Neuronal stem cell (in vitro differentiated cells): ENCODE measurements at regions not wholly inside any gene's neighbourhood (a gene's known extent, or its start where the extent isn't known, plus 50 kb on each side); places are given as distances from the start of the nearest gene placed in this dataset.

Experiments used
- DNase-seq: peaks from one replicate; pipeline ENCODE4 v3.0.0-alpha.2; 2013; ENCODE audit warnings: low spot score
- H2AFZ ChIP-seq: one replicate; pipeline ENCODE4 v1.6.1; 2013; ENCODE audit warnings: mild to moderate bottlenecking, low read length, inconsistent platforms
- H2AK5ac ChIP-seq: 2 replicates; pipeline ENCODE4 v1.6.1; 2013; ENCODE audit warnings: low read depth, mild to moderate bottlenecking, inconsistent platforms, low read length, moderate library complexity, mixed read lengths
- H2BK120ac ChIP-seq: 2 replicates; pipeline ENCODE4 v1.6.1; 2013; ENCODE audit warnings: low read depth, mild to moderate bottlenecking, inconsistent platforms, low read length, moderate library complexity, mixed read lengths
- H2BK12ac ChIP-seq: one replicate; pipeline ENCODE4 v1.6.1; 2013; ENCODE audit warnings: low read length, inconsistent platforms
- H2BK15ac ChIP-seq: 2 replicates; pipeline ENCODE4 v1.6.1; 2013; ENCODE audit warnings: mild to moderate bottlenecking, low read length, inconsistent platforms, mixed read lengths
- H2BK5ac ChIP-seq: one replicate; pipeline ENCODE4 v1.6.1; 2013; ENCODE audit warnings: inconsistent platforms, mild to moderate bottlenecking, low read length, moderate library complexity
- H3K14ac ChIP-seq: one replicate; pipeline ENCODE4 v1.6.1; 2013; ENCODE audit warnings: low read length, inconsistent platforms
- H3K18ac ChIP-seq: 2 replicates; pipeline ENCODE4 v1.6.1; 2013; ENCODE audit warnings: low read length, inconsistent platforms
- H3K23ac ChIP-seq: 2 replicates; pipeline ENCODE4 v1.6.1; 2013; ENCODE audit warnings: low read depth, mild to moderate bottlenecking, mixed read lengths, low read length, inconsistent platforms; ENCODE audit not compliant: poor library complexity
- H3K27ac ChIP-seq: replicated peaks from 3 replicates; pipeline ENCODE4 v1.5.1; 2013; ENCODE audit warnings: low read length, inconsistent platforms
- H3K27me3 ChIP-seq, 3 experiments: 2 replicates each; pipeline ENCODE4 v1.6.1; 2013; ENCODE audit warnings: low read length in 3 of 3, mild to moderate bottlenecking in 2 of 3, inconsistent platforms in 1 of 3, low read depth in 1 of 3, mixed read lengths in 1 of 3, moderate library complexity in 1 of 3; ENCODE audit not compliant: control insufficient read depth in 3 of 3, insufficient read depth in 3 of 3
- H3K36me3 ChIP-seq, 2 donors: replicated peaks in 1 of 2; 2 replicates each; pipeline ENCODE4 v1.6.1; 2013; ENCODE audit warnings: low read length in 2 of 2; ENCODE audit not compliant: control insufficient read depth in 2 of 2, insufficient read depth in 2 of 2
- H3K4ac ChIP-seq: 2 replicates; pipeline ENCODE4 v1.6.1; 2013; ENCODE audit warnings: inconsistent platforms, mild to moderate bottlenecking, low read length, moderate library complexity
- H3K4me1 ChIP-seq, 2 donors: 1 replicate in 1 of 2; 2 replicates in 1 of 2; pipeline ENCODE4 v1.6.1; 2013; ENCODE audit warnings: low read length in 2 of 2, low read depth in 1 of 2; ENCODE audit not compliant: control insufficient read depth in 2 of 2, insufficient read depth in 1 of 2
- H3K4me2 ChIP-seq: one replicate; pipeline ENCODE4 v1.6.1; 2013; ENCODE audit warnings: mild to moderate bottlenecking, low read length, inconsistent platforms; ENCODE audit not compliant: insufficient read depth, poor library complexity, severe bottlenecking
- H3K4me3 ChIP-seq, 2 donors: 2 replicates each; pipeline ENCODE4 v1.5.1; 2013; ENCODE audit warnings: low read length in 2 of 2, mild to moderate bottlenecking in 2 of 2, inconsistent platforms in 1 of 2, moderate library complexity in 1 of 2
- H3K79me1 ChIP-seq: one replicate; pipeline ENCODE4 v1.6.1; 2013; ENCODE audit warnings: low read depth, mild to moderate bottlenecking, inconsistent platforms, low read length, moderate library complexity
- H3K9ac ChIP-seq: one replicate; pipeline ENCODE4 v1.6.1; 2013; ENCODE audit warnings: mild to moderate bottlenecking, low read depth, low read length, inconsistent platforms; ENCODE audit not compliant: poor library complexity
- H3K9me3 ChIP-seq, 2 donors: replicated peaks in 1 of 2; 2 replicates each; pipeline versions ENCODE3 to v1.6.1; 2013; ENCODE audit warnings: low read length in 2 of 2, mild to moderate bottlenecking in 2 of 2, inconsistent platforms in 1 of 2, low read depth in 1 of 2, mixed read lengths in 1 of 2, moderate library complexity in 1 of 2; ENCODE audit not compliant: control insufficient read depth in 2 of 2, insufficient read depth in 1 of 2
- H4K8ac ChIP-seq: one replicate; pipeline ENCODE4 v1.6.1; 2013; ENCODE audit warnings: low read depth, mild to moderate bottlenecking, inconsistent platforms, low read length, moderate library complexity
- H4K91ac ChIP-seq: one replicate; pipeline ENCODE4 v1.6.1; 2013; ENCODE audit warnings: low read length, low read depth, mild to moderate bottlenecking, inconsistent platforms; ENCODE audit not compliant: poor library complexity
- WGBS, 2 donors: extraction: QIAGEN DNeasy Blood & Tissue Kit; methylation state at CpG; one replicate each; pipeline ENCODE4 v1.1.7; 2013; ENCODE audit warnings: missing lambda C conversion rate in 2 of 2, mixed read lengths in 1 of 2; ENCODE audit not compliant: insufficient read length in 2 of 2, insufficient replicate concordance in 1 of 2; ENCODE audit errors: extremely low coverage in 2 of 2; 5-methylcytosine and 5-hydroxymethylcytosine counted together

DNA sequence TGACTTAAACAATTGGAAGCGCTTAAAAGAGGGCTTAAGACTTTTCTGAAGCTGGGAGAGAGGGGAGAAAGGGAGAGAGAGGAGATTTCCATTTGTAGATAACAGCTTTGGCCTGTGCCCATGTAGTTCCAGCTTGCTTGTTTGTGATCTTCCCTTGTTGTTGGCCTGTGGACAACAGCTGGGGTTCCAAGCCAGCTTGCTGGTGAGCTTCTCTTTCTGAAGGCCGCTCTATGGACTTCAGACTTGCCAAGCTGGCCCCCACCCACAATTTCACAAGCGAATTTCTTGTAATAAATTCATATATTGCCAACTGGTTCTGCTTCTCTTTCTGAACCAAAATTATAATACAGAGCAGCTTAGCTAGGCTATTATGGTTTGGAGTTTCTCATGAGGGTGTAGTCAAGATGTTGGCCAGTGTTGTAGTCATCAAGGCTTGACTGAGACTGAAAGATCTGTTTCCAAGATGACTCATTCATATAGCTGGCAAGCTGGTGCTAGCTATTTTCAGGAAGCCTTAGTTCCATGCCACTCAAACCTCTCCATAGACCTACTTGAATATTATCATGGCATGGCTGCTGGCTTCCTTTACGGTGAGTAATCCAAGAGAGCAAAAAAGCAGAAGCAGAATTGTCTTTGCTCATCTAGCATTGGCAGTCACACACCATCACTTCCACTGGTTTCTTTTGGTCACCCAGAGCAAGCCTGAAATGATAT lies 89.4 kb downstream of the ATP23 start:
- H3K9me3 ChIP-seq = peaks cover 0 to 6% of the 10 kb centered on the region in 2 donors
- H3K27ac ChIP-seq = no peak overlapping the region
- H3K4ac ChIP-seq = no peak overlapping the region
- H3K18ac ChIP-seq = no peak overlapping the region
- no peak overlapping the region for H3K23ac ChIP-seq
- peaks cover 1% of the 10 kb centered on the region for H3K79me1 ChIP-seq
- no peak for DNase-seq
- no peak overlapping the region for H3K9ac ChIP-seq
- H3K14ac ChIP-seq = no peak overlapping the region
- no peak overlapping the region for H2BK12ac ChIP-seq
- no peak overlapping the region for H2BK120ac ChIP-seq
- H4K91ac ChIP-seq = no peak overlapping the region
- no peak overlapping the region for H3K4me2 ChIP-seq
- H3K27me3 ChIP-seq = no peaks in the 10 kb centered on the region
- H2BK5ac ChIP-seq = no peak overlapping the region
- WGBS, 2 donors = no CpG with 5 or more reads among the region's 4 CpGs
- H3K4me1 ChIP-seq = no peaks in the 10 kb centered on the region
- no peak overlapping the region for H2AFZ ChIP-seq
- no peak overlapping the region for H2AK5ac ChIP-seq
- H4K8ac ChIP-seq = no peak overlapping the region
- H2BK15ac ChIP-seq = no peak overlapping the region
- no peaks in the 10 kb centered on the region for H3K36me3 ChIP-seq
- H3K4me3 ChIP-seq = no peak overlapping the region

DNA sequence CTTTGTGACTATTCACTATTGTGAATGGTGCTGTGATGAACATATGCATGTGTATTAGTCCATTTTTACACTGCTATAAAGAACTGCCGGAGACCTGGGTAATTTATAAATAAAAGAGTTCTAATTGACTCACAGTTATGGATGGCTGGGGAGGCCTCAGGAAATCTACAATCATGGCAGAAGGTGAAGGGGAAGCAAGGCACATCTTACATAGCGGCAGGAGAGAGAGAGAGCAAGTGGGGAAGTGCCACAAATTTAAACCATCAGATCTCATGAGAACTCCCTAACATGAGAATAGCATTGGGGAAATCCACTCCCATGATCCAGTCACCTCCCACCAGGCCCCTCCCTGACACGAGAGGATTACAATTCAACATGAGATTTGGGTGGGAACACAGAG lies 90.8 kb downstream of the ATP23 start:
- no peak overlapping the region for H2BK120ac ChIP-seq
- peaks cover 0 to 7% of the 10 kb centered on the region in 2 donors for H3K9me3 ChIP-seq
- H2BK12ac ChIP-seq = no peak overlapping the region
- no peak overlapping the region for H3K9ac ChIP-seq
- H3K36me3 ChIP-seq = no peaks in the 10 kb centered on the region
- H3K27me3 ChIP-seq = no peaks in the 10 kb centered on the region
- H3K14ac ChIP-seq = no peak overlapping the region
- H3K79me1 ChIP-seq = peaks cover 2% of the 10 kb centered on the region
- no CpG with 5 or more reads among the region's 3 CpGs for WGBS, 2 donors
- H4K91ac ChIP-seq = no peak overlapping the region
- no peak overlapping the region for H3K4me3 ChIP-seq
- H3K4me2 ChIP-seq = no peak overlapping the region
- H3K18ac ChIP-seq = no peak overlapping the region
- H3K23ac ChIP-seq = no peak overlapping the region
- no peak overlapping the region for H3K4ac ChIP-seq
- no peak overlapping the region for H2AK5ac ChIP-seq
- no peak overlapping the region for H4K8ac ChIP-seq
- H3K4me1 ChIP-seq = no peaks in the 10 kb centered on the region
- no peak overlapping the region for H3K27ac ChIP-seq
- no peak overlapping the region for H2BK5ac ChIP-seq
- no peak for DNase-seq
- no peak overlapping the region for H2AFZ ChIP-seq
- no peak overlapping the region for H2BK15ac ChIP-seq

DNA sequence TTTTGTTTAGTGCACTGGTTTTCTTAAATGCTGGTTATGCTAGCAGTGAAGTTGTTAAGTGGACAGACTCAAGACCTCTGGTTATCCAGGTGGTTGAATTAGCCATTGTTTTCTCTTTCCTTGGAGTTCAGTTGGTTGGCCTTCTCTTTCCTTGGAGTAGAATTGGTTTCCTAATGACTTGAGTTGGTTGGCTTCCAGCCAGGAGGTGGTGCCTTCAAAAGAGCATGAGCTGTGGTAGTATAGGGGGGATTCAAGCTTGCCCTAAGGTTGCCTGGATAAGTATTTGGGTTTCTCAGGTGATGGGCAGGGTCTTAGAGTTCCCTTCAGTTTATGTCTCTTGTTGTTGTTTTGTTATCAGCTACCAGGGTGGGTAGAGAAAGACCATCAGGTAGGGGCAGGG lies 92.5 kb downstream of the ATP23 start:
- Histone ChIP-seq H3K36me3 (no peaks in the 10 kb centered on the region), H3K18ac (no peak overlapping the region), H2BK120ac (no peak overlapping the region), H4K91ac (no peak overlapping the region), H4K8ac (no peak overlapping the region), H3K79me1 (peaks cover 2% of the 10 kb centered on the region), H3K9ac (no peak overlapping the region), H3K9me3 (peaks cover 0 to 7% of the 10 kb centered on the region in 2 donors), H2BK15ac (no peak overlapping the region), H3K14ac (no peak overlapping the region), H3K4me2 (no peak overlapping the region), H3K27ac (no peak overlapping the region), H3K23ac (no peak overlapping the region), H2AK5ac (no peak overlapping the region), H3K27me3 (no peaks in the 10 kb centered on the region), H2BK12ac (no peak overlapping the region), H3K4me3 (no peak overlapping the region), H3K4me1 (no peaks in the 10 kb centered on the region), H3K4ac (no peak overlapping the region), H2BK5ac (no peak overlapping the region), H2AFZ (no peak overlapping the region)
- no peak for DNase-seq

DNA sequence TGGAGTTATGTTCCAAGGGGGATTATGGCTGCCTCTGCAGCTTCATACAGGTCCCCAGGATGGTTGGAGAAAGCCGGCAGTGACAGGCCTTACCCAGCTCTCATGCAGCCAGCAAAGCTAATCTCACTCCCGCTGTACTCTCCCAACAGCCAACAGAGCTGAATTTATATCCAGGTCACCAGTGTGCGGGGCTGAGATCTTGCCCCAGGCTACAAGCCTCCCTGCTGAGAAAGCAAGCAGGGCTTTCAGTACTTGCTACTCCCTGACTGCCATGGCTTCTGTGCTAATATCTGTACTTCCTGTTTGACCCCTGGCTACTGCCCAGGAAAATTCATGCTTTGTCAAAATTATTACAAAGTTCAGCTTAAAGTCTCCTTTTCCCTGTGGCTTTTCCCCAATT lies 92.9 kb downstream of the ATP23 start:
- no peak overlapping the region for H3K27ac ChIP-seq

More for the DNA sequence above, 92.9 kb downstream of the ATP23 start:
- Histone ChIP-seq H4K8ac (no peak overlapping the region), H2BK15ac (no peak overlapping the region), H2BK5ac (no peak overlapping the region), H2AFZ (no peak overlapping the region), H3K9me3 (peaks cover 0 to 7% of the 10 kb centered on the region in 2 donors), H3K14ac (no peak overlapping the region), H3K79me1 (peaks cover 2% of the 10 kb centered on the region), H3K4me3 (no peak overlapping the region), H3K27me3 (no peaks in the 10 kb centered on the region), H4K91ac (no peak overlapping the region), H2BK120ac (no peak overlapping the region), H3K23ac (no peak overlapping the region), H3K4me1 (no peaks in the 10 kb centered on the region), H2AK5ac (no peak overlapping the region), H3K18ac (no peak overlapping the region), H3K4ac (no peak overlapping the region), H3K9ac (no peak overlapping the region), H3K36me3 (no peaks in the 10 kb centered on the region), H3K4me2 (no peak overlapping the region), H2BK12ac (no peak overlapping the region)
- no CpG with 5 or more reads among the region's 3 CpGs for WGBS, 2 donors
- no peak for DNase-seq
